Stimulated activated CD4-positive, alpha-beta T cell treated with anti-CD3 and anti-CD28 coated beads, TNF-alpha, amount 100 ng/mL, for 1 hour (primary cell): ENCODE measurements at regions not wholly inside any gene's neighbourhood (a gene's known extent, or its start where the extent isn't known, plus 50 kb on each side); places are given as distances from the start of the nearest gene placed in this dataset.

Experiments used
- DNase-seq, 3 donors: peaks; one replicate each; pipeline ENCODE4 v3.0.0-alpha.2; 2020; ENCODE audit warnings: low read depth in 3 of 3, low spot score in 1 of 3

- no peak for DNase-seq
These were observed 51.3 kb upstream of the CNKSR3 start for GRCh38 chr6:154561750-154562149.

GRCh38 chr6:154565331-154565730, 54.8 kb upstream of the CNKSR3 start:
- DNase-seq: no peak

- no peak for DNase-seq
These were observed 56.4 kb upstream of the CNKSR3 start for GRCh38 chr6:154566866-154567265.

DNA sequence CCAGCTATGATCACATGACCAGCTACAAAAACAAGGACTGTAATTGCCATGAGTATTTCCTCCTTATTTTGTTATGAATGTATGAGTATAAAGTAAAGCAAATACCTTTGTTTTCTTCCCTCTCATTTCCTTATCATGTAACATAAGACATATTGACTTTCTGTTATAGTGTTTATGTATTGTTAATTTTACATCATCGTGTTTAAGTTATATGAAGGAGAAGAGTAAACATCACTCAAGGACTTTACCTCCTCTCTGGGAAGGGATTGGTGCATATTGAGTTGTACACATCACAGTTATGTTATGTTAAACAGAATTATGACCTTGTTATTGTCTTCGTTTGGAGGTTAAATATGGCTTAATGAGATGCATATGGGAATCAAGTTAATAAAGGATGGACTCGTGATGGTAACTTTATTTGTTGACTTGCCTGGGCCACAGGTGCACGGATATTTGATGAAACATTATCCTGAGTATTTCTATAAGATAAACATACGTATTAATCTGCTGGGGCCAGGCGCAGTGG, 57.3 kb upstream of the CNKSR3 start:
- DNase-seq: no peak

DNA sequence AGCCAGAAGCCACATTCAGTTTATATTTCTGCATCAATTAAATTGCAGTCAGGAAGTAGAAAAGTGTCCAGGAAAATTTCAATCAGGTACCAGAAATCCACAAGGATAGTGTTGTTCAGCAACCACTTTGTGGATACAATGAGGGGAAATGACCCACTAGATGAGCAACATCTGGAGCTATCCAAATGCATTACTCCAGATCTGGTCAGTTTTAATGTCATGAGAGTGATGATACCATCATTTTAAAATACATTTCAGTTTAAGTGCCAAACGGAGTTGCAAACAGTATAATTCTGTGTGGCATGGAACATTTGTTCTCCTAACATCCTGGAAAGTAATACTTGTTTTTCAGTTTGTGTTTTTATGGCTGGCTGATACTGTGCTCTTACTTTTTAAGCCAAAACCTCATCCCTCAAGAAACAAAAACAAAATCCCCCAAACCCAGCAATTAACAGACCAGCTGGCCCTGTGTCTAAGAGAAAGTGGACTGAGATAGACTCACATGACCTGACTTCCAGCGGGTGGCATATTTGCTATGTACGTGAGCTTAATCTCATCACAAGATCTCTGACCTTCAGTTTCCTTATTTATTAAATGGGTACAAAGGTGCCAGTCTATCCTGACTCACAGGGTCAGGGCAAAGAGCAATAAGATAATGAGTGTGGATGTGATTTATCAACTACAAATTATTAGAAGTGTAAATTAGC, 58.8 kb upstream of the CNKSR3 start:
- no peak for DNase-seq

- DNase-seq: no peak
These were observed 60.0 kb upstream of the CNKSR3 start for GRCh38 chr6:154570505-154570904.

GRCh38 chr6:154572556-154572955, 62.1 kb upstream of the CNKSR3 start:
- no peak for DNase-seq

GRCh38 chr6:154578004-154578559, 67.6 kb upstream of the CNKSR3 start:
- no peak for DNase-seq

- DNase-seq: no peak
These were observed 68.6 kb upstream of the CNKSR3 start for GRCh38 chr6:154579046-154579445.

DNA sequence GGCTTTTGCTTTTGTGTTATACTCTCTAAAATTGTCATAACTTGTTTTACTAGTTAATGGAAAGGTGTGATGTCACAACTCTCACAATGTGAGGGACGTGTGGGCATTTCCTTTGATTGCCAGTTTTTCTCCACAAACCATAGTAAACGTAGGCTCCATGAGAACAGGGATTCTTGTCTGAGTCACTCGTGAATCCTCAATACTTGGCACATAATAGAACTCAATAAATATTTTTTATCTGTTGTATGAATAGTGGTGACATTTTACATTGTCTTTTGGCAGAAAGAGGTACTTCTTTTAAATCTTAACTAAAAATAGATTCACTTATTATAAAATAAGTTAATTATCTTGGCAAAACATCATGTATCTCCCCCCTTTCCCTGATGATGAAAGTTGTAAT, 69.0 kb upstream of the CNKSR3 start:
- no peak for DNase-seq

GRCh38 chr6:154580397-154581135, 70.1 kb upstream of the CNKSR3 start:
- DNase-seq: no peak

DNA sequence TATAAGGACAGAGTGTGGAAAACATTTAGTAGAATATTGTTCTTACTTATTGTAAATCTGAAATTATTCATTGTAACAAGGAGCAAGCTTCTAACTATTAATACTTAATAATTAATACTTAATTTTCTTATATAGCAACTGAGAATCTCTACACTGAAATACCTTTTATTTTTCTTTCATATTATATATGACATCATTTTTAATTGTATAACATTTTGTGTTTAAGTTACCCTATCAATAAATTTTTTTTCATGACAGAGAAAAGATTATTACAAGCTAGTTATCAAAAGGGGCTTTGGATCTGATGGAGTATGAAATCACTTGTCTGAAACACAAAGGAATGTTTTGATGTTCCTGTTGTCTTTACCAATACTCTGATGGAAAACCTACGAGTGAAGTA, 72.2 kb upstream of the CNKSR3 start:
- no peak for DNase-seq

GRCh38 chr6:154583546-154584188, 73.2 kb upstream of the CNKSR3 start:
- no peak for DNase-seq

DNA sequence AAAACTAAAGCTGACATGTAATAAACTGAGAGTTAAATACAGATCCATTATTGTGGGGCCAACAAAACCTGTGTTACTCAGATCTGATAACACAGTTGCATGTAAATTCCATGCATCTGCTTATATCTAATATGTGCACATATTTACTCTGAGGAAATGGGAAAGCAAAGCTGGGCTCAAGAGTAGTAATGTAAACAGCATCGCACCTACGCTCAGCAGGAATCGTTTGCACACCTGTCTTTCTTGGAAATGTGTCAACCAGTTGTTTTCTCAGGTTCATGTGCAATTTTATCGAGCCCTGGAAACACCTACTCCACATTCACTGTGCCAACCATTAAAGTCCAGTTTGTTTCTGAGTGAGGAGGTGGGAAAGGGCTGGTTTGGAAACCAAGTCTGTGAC, 80.3 kb upstream of the CNKSR3 start:
- DNase-seq: no peak

GRCh38 chr6:154591234-154591633, 80.7 kb upstream of the CNKSR3 start:
- no peak for DNase-seq

DNA sequence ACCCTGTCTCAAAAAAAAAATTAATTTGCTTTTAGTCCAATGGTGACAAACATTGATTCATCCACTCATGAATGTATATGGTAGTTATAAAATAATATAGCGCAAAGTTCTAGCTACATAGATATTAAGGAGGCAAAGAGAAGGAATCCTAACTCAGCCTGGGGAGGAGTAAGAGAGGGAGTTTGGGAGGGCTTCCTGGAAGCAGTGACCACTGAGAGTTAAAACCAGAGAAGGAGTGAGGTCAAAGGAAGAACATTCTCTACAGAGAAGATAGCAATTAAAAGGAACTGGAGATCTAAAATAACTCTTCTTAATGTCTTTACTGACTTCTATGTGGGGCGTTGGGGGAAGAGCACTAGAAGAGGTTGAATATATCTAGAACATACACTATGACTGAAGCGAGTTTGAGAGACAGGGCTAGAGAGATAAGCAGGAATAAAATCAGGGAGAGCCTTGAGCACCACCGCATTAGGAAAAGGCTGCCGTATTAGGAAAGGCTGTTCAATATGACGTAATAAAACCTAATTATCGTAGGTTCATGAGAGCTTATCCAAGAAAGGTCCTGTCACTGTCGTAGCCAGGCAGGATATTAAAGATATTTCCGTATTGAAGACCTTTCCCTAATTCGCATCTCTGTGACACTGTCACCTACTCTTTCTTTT, 81.8 kb upstream of the CNKSR3 start:
- no peak for DNase-seq

DNA sequence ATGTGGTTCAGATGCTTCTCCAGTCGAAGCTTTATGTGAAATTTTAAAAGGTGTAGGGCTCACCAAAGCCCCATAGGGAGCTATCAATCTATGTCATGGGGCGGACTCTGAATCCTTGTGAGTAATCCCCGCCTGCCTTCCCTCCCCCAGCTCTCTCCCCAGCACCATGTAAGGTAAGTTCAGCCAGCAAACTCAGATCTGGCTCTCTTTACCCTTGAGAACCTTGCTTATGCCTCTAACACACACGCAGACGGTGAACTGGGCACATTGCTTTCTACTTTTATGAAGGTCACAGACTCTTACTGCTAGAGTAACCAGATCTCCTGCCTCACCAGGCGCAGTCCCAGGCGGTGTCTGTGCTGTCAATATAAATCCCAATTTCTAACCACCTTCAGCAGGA, 82.6 kb upstream of the CNKSR3 start:
- no peak for DNase-seq

DNA sequence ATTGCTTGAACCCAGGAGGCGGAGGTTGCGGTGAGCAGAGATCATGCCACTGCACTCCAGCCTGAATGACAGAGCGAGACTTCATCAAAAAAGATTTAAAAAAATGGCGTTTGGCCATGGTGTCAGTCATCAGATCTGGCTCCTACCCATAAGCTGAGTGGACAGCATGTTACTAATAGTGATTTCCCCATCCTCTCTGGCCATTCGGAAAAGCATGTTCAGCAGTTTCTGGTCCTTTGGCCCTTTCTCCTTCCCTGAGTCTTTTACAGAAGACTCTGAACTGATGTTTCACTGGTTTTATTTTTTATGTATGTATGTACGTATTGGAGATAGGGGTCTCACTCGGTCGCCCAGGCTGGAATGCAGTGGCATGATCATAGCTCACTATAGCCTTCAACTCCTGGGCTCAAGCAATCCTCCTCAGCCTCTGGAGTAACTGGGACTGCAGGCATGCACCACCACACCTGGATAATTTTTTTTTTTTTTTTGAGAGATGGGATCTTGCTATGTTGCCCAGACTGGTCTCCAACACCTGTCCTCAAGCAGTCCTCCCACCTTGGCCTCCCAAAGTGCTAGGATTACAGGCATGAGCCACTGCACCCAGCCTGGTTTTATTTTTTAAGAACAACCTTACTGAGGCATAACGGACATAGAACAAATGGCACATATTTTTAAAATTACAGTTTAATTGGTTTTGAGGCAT, 84.2 kb upstream of the CNKSR3 start:
- DNase-seq: no peak

DNA sequence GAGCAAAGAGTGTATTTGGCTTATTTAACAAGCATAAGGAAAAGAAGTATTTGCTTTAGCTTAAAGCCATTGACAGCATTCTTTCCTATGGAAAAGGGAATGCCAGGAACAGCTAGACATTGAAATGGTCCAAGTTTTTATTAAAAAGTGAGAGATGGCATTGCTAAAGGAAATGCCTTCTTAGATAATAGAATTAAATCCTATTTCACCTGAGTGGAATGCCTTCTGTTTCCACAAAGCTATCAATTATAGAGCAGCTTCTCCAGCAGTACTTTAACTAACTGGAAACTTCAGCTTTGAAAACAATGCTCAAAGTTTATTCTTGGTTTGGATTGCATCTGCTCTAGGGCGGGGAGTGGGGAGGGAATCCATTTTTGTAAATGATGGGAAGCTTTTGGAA, 85.1 kb upstream of the CNKSR3 start:
- DNase-seq: no peak

DNA sequence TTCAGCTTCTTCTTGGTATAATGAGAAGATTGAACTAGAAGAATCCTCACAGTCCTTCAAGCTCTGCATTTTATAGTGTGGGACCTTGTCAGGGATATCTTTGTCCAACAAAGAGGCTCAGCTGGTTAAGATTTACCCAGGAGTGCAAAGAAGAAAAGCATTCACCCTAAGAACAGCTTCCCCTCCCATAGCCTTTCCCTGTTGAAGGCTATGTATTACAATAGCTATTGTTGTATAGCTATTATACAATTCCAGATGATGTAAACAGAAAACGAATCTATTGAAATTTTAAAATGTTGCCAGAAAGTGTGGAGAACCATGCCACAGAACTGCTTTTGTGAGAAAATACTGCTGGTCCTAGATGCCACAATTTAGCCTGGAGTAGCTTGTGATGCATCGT, 85.5 kb upstream of the CNKSR3 start:
- DNase-seq: no peak

DNA sequence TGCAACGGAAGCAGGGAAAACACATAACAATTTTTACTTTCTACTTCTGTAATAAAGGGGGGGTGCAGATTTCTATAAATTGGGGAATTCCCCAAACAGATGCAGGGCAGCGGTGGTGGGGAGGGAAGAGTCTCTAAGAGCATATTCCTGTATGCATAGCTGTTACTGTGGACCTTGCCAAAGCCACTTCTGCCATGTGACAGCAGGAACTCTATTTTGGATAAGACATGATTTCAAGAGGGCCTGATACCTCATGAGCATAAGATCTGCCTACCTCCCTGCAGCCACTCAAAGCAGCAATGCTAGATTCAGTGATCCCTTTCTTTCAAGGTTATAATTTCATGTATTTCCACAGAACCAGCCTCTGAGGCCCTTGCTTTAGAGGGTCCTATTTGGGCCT, 86.2 kb upstream of the CNKSR3 start:
- no peak for DNase-seq
